Hepatocyte (in vitro differentiated cells): ENCODE measurements at regions not wholly inside any gene's neighbourhood (a gene's known extent, or its start where the extent isn't known, plus 50 kb on each side); places are given as distances from the start of the nearest gene placed in this dataset.

Experiments used
- CTCF ChIP-seq: fragments of 200-600 bp; sonication (generic); IDR thresholded peaks from 2 replicates; pipeline ENCODE4 v1.5.1; 2016; ENCODE audit warnings: antibody characterized with exemption, mild to moderate bottlenecking; ENCODE audit not compliant: poor library complexity
- EZH2 ChIP-seq: fragments of 200-600 bp; sonication (generic); IDR thresholded peaks from 2 replicates; pipeline ENCODE4 v1.6.1; 2016; ENCODE audit warnings: antibody characterized with exemption, mild to moderate bottlenecking, borderline replicate concordance
- EZH2phosphoT487 ChIP-seq: fragments of 200-600 bp; sonication (generic); IDR thresholded peaks from one replicate; pipeline ENCODE4 v1.6.1; 2018; ENCODE audit warnings: antibody characterized with exemption, mild to moderate bottlenecking, low read depth, moderate library complexity; ENCODE audit not compliant: unreplicated experiment, severe bottlenecking

- TF ChIP-seq CTCF: no peak
- no peak for TF ChIP-seq EZH2
- no peak for TF ChIP-seq EZH2phosphoT487
These were observed 594.4 kb downstream of the SQOR start for GRCh38 chr15:46229263-46229662.
